Activated CD8-positive, alpha-beta memory T cell treated with anti-CD3 and anti-CD28 coated beads, Interleukin-2, amount 10 ng/mL, durations not matched to agents 7 days and 5 days (primary cell): ENCODE measurements at regions not wholly inside any gene's neighbourhood (a gene's known extent, or its start where the extent isn't known, plus 50 kb on each side); places are given as distances from the start of the nearest gene placed in this dataset.

Experiments used
- ATAC-seq: fragments of 150-1000 bp; cut with Tn5 transposase; one replicate; pipeline ENCODE4 v1.10.0; 2021; ENCODE audit warnings: moderate library complexity
- CTCF ChIA-PET: fragments of 350-600 bp; sonication (Branson Sonifier 250); formaldehyde crosslinking; loops from one replicate; lab custom pipeline; 2021; ENCODE audit warnings: antibody characterized with exemption; lab: Charles Lee
- DNase-seq: peaks from one replicate; pipeline ENCODE4 v3.0.0-alpha.2; 2020
- H3K27ac Mint-ChIP-seq: one replicate; pipeline ENCODE4 v1.8.0; 2021; ENCODE audit warnings: mild to moderate bottlenecking, mixed read lengths
- H3K27me3 Mint-ChIP-seq: one replicate; pipeline ENCODE4 v1.8.0; 2021; ENCODE audit warnings: mixed read lengths
- H3K36me3 Mint-ChIP-seq: one replicate; pipeline ENCODE4 v1.8.0; 2021; ENCODE audit warnings: mild to moderate bottlenecking, mixed read lengths
- H3K4me1 Mint-ChIP-seq: one replicate; pipeline ENCODE4 v1.8.0; 2021; ENCODE audit warnings: mixed read lengths
- H3K4me3 Mint-ChIP-seq: one replicate; pipeline ENCODE4 v1.8.0; 2021; ENCODE audit warnings: mild to moderate bottlenecking, moderate library complexity, mixed read lengths
- H3K9me3 Mint-ChIP-seq: one replicate; pipeline ENCODE4 v1.8.0; 2022; ENCODE audit warnings: low read depth, mixed read lengths

DNA sequence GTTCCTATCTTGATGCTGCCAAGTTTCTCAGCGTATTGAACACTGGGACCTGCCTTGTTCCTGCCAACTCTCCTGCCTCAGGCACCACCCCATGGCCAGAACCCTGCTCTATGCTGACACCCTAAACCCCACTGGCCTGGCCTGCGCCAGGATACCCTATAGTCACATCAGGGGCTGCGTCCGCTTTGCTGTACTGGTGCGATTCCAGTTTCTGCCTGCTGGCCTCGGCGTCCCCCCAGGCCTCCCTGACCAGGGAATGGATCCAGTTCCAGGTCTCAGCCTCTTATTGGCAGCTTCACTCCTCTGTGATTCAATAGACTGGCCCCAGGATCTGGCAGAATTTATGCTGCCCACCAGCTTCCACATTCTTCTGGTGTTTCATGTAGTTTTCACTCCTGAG, 55.0 kb downstream of the GPR6 start:
- H3K27ac Mint-ChIP-seq = no peak overlapping the region
- H3K4me3 Mint-ChIP-seq = no peak overlapping the region
- CTCF ChIA-PET = interaction anchor here (1.0 kb wide), 1 partner anchor 327 kb away, joined by 3 read pairs; no protein-coding TSS in a partner anchor
- ATAC-seq (no peak), DNase-seq (no peak)
- H3K36me3 Mint-ChIP-seq = no peaks in the 10 kb centered on the region
- H3K9me3 Mint-ChIP-seq = no peaks in the 10 kb centered on the region
- H3K4me1 Mint-ChIP-seq = peaks cover under 1% of the 10 kb centered on the region
- H3K27me3 Mint-ChIP-seq = no peaks in the 10 kb centered on the region

DNA sequence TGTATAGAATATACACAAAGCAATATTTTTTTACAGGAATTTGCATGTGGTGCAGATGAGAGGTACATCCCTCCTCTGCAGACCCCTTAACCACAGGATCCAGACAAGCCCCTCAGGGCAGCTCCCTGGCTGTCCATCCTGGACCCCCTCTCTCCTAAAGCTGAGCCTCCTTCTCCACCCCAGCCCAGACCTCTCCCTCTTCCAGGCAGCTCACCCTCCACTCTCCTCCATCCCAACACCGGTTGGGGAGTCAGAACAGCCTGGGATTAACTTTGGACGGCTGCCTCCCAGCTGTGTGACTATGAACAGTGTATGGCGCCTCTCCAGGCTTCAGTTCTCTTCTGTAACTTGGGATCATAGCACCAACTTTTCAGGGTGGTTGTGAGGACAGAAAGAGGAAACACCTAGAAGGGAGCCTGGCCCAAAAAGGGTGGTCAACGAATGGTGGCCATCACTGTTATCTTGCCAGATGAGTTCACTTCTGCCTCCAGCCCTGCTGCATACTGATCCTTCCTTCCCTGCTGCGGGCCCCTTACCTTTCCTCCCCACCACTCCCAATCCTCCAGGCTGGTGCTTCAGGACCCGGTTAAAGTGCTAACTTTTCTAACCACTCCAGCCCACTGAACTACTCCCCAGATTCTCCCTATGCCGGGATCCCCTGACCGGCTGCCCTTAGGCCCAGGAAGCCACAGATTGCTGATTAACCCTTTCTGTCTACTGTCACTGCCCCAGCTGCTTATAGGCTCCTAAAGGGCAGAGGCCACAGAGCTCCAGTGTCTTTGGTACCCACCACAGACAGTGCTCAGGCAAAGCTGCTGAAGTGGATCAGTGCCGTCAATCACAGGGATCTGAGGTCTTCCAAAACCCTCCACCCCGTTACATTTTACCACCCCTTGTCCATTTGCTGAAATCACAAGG, 55.9 kb downstream of the GPR6 start:
- H3K27me3 Mint-ChIP-seq = no peaks in the 10 kb centered on the region
- H3K9me3 Mint-ChIP-seq = no peaks in the 10 kb centered on the region
- H3K4me3 Mint-ChIP-seq = no peak overlapping the region
- peaks cover 6% of the 10 kb centered on the region for H3K4me1 Mint-ChIP-seq
- H3K27ac Mint-ChIP-seq = no peak overlapping the region
- H3K36me3 Mint-ChIP-seq = no peaks in the 10 kb centered on the region
- ATAC-seq (no peak), DNase-seq (no peak)
- CTCF ChIA-PET = no interaction called here

DNA sequence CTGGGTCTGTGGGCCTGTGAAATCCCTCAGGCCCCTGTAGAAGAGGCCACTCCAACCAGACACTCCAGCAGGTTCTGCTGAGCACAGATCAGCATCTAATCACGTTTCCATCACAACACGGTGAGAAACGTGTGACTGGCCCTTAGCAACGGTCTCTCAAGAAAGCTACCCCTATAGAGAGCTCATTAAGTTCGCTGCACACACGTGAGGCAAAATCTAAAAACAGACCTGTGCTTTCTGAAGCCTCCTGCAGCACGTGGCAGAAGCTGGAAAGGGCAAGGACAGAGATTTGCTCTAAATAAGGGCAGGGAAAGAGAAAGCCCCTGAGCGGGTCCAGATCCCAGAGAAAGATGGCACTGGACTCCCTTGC, 56.5 kb downstream of the GPR6 start:
- CTCF ChIA-PET = no interaction called here
- no peaks in the 10 kb centered on the region for H3K9me3 Mint-ChIP-seq
- H3K27me3 Mint-ChIP-seq = no peaks in the 10 kb centered on the region
- no peak overlapping the region for H3K4me3 Mint-ChIP-seq
- no peak overlapping the region for H3K27ac Mint-ChIP-seq
- no peaks in the 10 kb centered on the region for H3K36me3 Mint-ChIP-seq
- H3K4me1 Mint-ChIP-seq = peaks cover 11% of the 10 kb centered on the region
- DNase-seq (no peak), ATAC-seq (no peak)

DNA sequence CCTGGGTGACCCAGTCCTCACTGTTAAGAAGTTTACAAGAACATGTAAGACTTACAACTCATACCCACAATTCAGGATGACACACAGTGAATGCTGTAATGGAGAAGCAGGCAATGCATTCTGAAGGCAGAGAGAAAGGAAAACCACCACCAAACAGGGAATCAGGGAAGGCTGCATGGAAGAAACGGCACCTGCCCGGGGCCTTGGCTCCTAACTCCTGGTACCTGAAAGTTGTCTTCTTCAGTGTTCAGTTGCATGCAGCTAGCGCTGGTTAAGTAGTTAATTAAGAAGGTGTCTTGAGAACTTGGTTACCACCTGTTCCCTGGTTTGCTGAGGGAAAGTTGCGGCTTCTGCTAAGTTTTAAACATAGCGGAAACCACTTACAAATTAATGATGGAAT, 57.2 kb downstream of the GPR6 start:
- H3K27me3 Mint-ChIP-seq = no peaks in the 10 kb centered on the region
- ATAC-seq = no peak
- no peaks in the 10 kb centered on the region for H3K36me3 Mint-ChIP-seq
- CTCF ChIA-PET = interaction anchor here (1.4 kb wide), 1 partner anchor 330 kb away, joined by 4 read pairs; no protein-coding TSS in a partner anchor
- no peaks in the 10 kb centered on the region for H3K9me3 Mint-ChIP-seq
- peaks cover 16% of the 10 kb centered on the region for H3K4me1 Mint-ChIP-seq
- DNase-seq = no peak
- no peak overlapping the region for H3K4me3 Mint-ChIP-seq
- no peak overlapping the region for H3K27ac Mint-ChIP-seq

DNA sequence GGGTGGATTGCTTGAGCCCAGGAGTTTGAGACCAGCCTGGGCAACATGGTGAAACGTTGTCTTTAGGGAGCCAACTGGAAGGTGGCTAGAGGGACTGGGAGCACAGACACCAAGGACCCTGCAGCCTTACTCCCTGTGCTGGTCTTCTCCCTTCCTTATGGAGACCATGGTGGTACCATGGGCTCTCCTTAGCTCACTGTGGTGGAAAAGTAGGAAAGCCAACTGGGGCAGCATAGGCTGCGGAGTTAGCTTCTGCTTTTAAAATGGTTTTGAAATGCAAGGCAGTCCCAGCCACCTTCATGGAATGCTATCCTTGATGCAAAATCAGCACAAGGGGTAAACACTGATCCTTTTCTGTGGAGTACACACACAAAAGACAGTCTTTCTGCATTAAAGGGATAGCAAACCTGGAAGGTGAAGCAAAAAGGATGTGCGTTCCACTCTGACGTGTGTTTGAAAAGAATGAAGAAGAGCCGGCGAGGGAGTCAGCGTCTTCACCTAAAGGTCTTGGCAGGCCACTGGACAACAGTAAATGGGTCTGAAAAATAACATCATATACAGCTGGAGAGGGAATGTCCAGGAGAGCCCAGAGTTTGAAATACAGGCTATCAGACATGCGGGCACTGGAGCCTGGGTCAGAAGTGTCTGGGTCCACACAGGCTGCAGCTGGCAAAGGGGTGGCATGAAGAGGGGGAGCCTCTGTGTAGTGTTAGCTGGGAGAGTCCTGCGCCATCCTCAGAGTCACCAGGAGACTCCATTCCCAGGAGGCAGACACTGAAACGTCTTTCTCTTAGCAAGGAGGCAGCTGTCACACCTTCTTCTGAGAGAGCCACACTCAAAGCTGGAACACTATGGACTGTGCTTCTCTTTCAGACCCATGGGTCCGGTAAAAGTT, 58.5 kb downstream of the GPR6 start:
- ATAC-seq (no peak), DNase-seq (no peak)
- CTCF ChIA-PET = interaction anchor here (1.0 to 4.9 kb wide), 5 partner anchors 8 to 353 kb away, joined by 4 to 173 read pairs (median 27); no protein-coding TSS in a partner anchor
- no peak overlapping the region for H3K27ac Mint-ChIP-seq
- H3K36me3 Mint-ChIP-seq = no peaks in the 10 kb centered on the region
- H3K27me3 Mint-ChIP-seq = no peaks in the 10 kb centered on the region
- H3K4me3 Mint-ChIP-seq = no peak overlapping the region
- peaks cover 16% of the 10 kb centered on the region for H3K4me1 Mint-ChIP-seq
- H3K9me3 Mint-ChIP-seq = no peaks in the 10 kb centered on the region

DNA sequence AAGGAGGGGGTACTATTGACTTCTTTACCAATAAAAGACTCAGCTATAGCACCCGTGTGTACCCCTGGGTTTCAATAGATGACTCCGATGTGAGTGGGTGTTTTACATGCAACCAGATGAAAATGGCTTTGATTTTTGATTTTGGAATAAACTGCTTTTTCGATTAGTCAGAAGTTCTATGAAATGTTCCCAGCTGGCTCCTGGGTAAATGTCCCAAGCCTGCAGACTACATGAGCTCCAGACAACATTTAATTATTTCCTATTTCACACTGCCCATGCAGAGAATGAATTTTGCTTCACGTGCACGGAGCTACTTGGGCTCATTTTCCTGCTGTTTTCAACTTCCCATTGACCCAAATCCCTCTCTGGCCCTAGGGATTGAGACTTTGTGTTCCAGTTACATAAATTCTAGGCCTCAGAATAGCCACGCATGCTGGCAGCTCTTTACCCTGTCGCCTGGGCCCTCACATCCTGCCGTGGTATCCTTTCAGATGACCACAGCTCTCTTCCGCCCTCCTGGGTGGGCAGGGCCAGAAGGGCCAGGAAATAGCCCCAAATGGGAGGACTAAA, 59.7 kb downstream of the GPR6 start:
- ATAC-seq (no peak), DNase-seq (no peak)
- H3K36me3 Mint-ChIP-seq = no peaks in the 10 kb centered on the region
- H3K4me3 Mint-ChIP-seq = no peak overlapping the region
- CTCF ChIA-PET = interaction anchor here (0.8 to 4.9 kb wide), 7 partner anchors 9 to 510 kb away, joined by 3 to 173 read pairs (median 14); partner anchors contain the start of gene WASF1
- peaks cover 16% of the 10 kb centered on the region for H3K4me1 Mint-ChIP-seq
- H3K9me3 Mint-ChIP-seq = no peaks in the 10 kb centered on the region
- H3K27me3 Mint-ChIP-seq = no peaks in the 10 kb centered on the region
- peak overlapping the region; percentile 21 for H3K27ac Mint-ChIP-seq

DNA sequence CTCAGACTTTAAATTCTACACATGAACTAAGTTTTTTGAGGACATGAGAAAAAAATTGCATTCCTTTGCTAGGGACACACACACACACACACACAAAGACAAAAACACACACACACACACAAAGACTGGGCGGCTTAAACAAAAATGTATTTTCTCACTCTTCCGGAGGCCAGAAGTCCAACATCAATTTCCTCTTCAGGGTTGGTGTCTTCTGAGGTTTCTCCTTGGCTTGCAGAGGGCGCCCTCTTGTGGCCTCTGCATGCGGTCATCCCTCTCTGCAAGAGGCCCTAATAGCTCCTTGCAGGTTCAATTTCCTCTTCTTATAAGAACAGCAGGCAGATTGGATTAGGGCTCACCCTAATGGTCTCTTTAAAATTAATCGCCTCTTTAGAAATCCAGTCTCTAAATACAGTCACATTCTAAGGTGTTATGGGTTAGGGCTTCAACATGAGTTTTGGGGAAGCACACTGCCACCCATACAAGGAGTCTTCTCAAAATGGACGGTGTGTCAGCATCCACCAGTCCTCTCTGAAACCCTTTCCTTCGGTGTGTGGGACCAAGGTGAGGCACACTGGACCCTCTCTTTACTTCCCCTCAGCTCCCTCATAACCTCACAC, 61.4 kb downstream of the GPR6 start:
- Mint-ChIP-seq H3K36me3 (no peaks in the 10 kb centered on the region), H3K27me3 (no peaks in the 10 kb centered on the region), H3K4me3 (peak overlapping the region; percentile 77), H3K4me1 (peaks cover 20% of the 10 kb centered on the region), H3K9me3 (no peaks in the 10 kb centered on the region), H3K27ac (peak overlapping the region; percentile 85)
- CTCF ChIA-PET = interaction anchor here (0.6 to 4.9 kb wide), 70 partner anchors 10 to 1927 kb away, joined by 3 to 173 read pairs (median 4); partner anchors contain the start of genes AK9, AMD1, CDC40 and FIG4
- ATAC-seq (peak; percentile 88), DNase-seq (peak; percentile 92)

DNA sequence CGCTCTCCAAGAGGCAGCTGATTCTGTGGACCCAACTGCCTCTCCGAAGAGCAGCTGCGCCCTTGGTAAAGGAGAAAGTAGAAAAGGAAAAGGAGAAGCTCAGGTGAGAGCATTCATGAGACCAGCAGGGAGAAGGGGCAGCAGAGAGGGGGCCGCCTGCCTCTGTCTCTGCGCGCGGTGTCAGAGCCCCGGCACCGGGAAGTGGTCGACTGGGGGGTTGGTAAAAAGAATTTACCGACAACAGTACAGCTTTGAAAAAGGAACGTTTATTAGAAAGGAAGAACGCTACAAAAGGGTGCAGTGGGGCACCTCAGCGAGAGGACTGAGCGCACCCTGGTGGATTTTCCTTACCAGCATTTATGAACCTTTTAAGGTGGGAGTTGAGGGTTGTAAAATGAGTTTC, 61.9 kb downstream of the GPR6 start:
- Mint-ChIP-seq H3K4me3 (peak overlapping the region; percentile 77), H3K9me3 (no peaks in the 10 kb centered on the region), H3K36me3 (no peaks in the 10 kb centered on the region), H3K27me3 (no peaks in the 10 kb centered on the region), H3K27ac (peak overlapping the region; percentile 85), H3K4me1 (peaks cover 20% of the 10 kb centered on the region)
- peak; percentile 73 for ATAC-seq
- CTCF ChIA-PET = interaction anchor here (0.6 to 4.9 kb wide), 66 partner anchors 9 to 1927 kb away, joined by 3 to 173 read pairs (median 4); partner anchors contain the start of genes AK9, AMD1, CDC40 and FIG4
- DNase-seq = peak; percentile 68

DNA sequence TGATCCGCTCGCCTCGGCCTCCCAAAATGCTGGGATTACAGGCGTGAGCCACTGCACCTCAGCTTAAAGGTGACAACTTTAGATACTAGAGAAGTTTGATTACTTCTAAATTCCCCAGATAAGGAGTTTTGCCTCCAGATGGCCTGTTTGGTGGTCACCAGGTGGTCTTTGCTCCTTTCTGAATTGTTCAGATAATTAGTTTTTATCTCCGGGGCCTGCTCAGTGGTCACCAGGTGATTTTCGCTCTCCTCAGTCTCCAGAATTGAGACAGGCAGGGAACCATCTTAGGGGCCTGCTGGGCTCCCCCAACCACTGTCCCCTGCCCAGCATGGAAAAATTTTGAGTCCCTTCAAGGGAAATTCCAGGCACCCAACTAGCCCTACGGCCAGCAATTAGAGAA, 62.6 kb downstream of the GPR6 start:
- Mint-ChIP-seq H3K27ac (no peak overlapping the region), H3K9me3 (no peaks in the 10 kb centered on the region), H3K27me3 (no peaks in the 10 kb centered on the region), H3K4me1 (peaks cover 20% of the 10 kb centered on the region), H3K4me3 (no peak overlapping the region), H3K36me3 (no peaks in the 10 kb centered on the region)
- ATAC-seq (no peak), DNase-seq (no peak)
- CTCF ChIA-PET = interaction anchor here (1.0 to 4.9 kb wide), 32 partner anchors 8 to 834 kb away, joined by 3 to 173 read pairs (median 8); partner anchors contain the start of genes AK9, AMD1 and FIG4

DNA sequence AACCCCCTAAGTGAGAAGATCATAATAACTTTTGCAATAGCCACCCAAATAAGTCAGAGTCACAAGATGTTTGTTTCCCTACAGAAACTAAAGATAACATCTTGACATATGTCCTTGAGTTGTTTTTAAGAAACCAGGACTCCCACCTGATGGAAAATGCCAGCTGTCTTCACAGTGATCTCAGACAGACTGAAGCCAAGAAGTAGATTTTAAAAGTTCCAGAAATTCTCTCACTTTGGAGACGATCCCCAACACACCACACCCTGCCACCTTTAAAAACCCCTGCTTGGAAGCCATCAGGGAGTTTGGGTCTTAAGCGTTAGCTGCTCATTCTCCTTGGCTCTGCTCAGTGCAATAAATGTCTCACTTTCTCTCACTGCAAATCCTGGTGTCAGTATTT, 63.0 kb downstream of the GPR6 start:
- Mint-ChIP-seq H3K4me3 (no peak overlapping the region), H3K27ac (no peak overlapping the region), H3K36me3 (no peaks in the 10 kb centered on the region), H3K9me3 (no peaks in the 10 kb centered on the region), H3K27me3 (no peaks in the 10 kb centered on the region), H3K4me1 (peaks cover 20% of the 10 kb centered on the region)
- CTCF ChIA-PET = interaction anchor here (2.7 to 4.9 kb wide), 5 partner anchors 12 to 514 kb away, joined by 27 to 173 read pairs (median 45); no protein-coding TSS in a partner anchor
- DNase-seq (no peak), ATAC-seq (no peak)

DNA sequence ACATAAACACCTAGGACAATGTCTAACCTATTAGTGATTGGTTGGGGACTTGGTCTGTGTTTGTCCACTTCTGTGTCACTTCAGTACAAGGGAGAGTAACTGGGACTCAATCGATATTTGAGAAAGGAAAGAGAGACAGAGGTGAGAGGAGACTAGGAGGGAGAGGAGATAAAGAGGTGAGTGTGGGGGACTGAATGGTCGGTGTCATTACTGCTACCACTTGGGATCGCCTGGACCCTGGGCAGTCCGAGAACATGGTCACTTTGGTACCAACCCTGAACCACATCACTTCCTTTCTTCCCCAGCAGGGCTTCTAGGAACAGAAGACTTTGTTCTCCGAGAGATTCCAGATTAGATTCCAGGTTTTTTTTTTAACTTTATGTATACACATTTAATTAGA, 63.7 kb downstream of the GPR6 start:
- ATAC-seq = no peak
- Mint-ChIP-seq H3K27ac (no peak overlapping the region), H3K27me3 (no peaks in the 10 kb centered on the region), H3K9me3 (no peaks in the 10 kb centered on the region), H3K4me3 (no peak overlapping the region), H3K4me1 (peaks cover 20% of the 10 kb centered on the region), H3K36me3 (no peaks in the 10 kb centered on the region)
- DNase-seq = no peak
- CTCF ChIA-PET = interaction anchor here (1.0 to 4.9 kb wide), 4 partner anchors 11 to 348 kb away, joined by 3 to 173 read pairs (median 48); no protein-coding TSS in a partner anchor

DNA sequence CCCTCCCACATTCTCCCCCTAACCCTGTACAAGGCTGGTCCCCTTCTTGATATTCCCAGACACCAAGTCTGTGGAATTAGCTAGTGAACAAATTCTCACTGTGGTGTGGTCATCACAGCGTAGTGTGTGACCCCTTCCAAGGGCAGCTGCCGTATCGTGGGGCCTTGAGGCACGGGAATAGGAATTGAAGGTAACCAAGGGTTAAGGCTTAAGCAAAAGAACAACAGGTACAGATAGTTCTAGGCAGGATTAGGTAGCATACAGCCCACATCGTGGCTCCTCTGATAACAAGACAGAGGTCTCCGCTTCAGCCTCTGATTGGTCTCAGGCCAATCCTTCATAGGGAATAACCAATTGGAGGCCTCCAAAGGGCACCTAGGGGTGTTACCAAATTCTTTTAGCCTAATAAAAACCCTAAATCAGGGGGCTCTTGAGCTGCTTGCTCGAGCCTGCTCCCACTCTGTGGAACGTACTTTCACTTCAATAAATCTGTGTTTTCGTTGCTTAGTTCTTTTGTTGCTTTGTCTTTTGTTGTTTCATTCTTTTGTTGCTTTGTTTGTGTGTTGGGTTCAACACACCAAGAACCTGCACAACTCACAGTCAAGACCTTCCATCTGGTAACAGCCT, 64.7 kb downstream of the GPR6 start:
- no peaks in the 10 kb centered on the region for H3K27me3 Mint-ChIP-seq
- CTCF ChIA-PET = interaction anchor here (1.0 to 1.5 kb wide), 2 partner anchors 10 to 338 kb away, joined by 3 to 4 read pairs; no protein-coding TSS in a partner anchor
- ATAC-seq = no peak

More for the DNA sequence above, 64.7 kb downstream of the GPR6 start:
- no peak overlapping the region for H3K27ac Mint-ChIP-seq
- H3K36me3 Mint-ChIP-seq = no peaks in the 10 kb centered on the region
- peaks cover 20% of the 10 kb centered on the region for H3K4me1 Mint-ChIP-seq
- H3K4me3 Mint-ChIP-seq = no peak overlapping the region
- H3K9me3 Mint-ChIP-seq = no peaks in the 10 kb centered on the region
- no peak for DNase-seq
